Kidney tubule cell (primary cell): ENCODE measurements at regions not wholly inside any gene's neighbourhood (a gene's known extent, or its start where the extent isn't known, plus 50 kb on each side); places are given as distances from the start of the nearest gene placed in this dataset.

ENCODE experiments used
- DNase-seq: peaks from one replicate; pipeline ENCODE4 v3.0.0-alpha.2; 2018; ENCODE audit warnings: low spot score

- no peak for DNase-seq
Measured at GRCh38 chrX:30161043-30161442, 54.3 kb upstream of the MAGEB2 start.
